Hematopoietic multipotent progenitor cell treated with erythropoietin and hydrocortisone succinate and interleukin-3 and kit ligand, for 8 days (in vitro differentiated cells): ENCODE measurements at regions not wholly inside any gene's neighbourhood (a gene's known extent, or its start where the extent isn't known, plus 50 kb on each side); places are given as distances from the start of the nearest gene placed in this dataset.

Experiments used
- DNase-seq: peaks from one replicate; pipeline ENCODE4 v3.0.0-alpha.2; 2015

GRCh38 chr3:193780810-193781478, 187.9 kb downstream of the OPA1 start:
- DNase-seq: peak; percentile 57

GRCh38 chr3:193782276-193782647, 189.3 kb downstream of the OPA1 start:
- no peak for DNase-seq

- DNase-seq: no peak
Observed at GRCh38 chr3:193782747-193783146, 189.7 kb downstream of the OPA1 start.

- no peak for DNase-seq
Observed at GRCh38 chr3:193783166-193783896, 190.3 kb downstream of the OPA1 start.

- no peak for DNase-seq
Observed at GRCh38 chr3:193784822-193785221, 191.8 kb downstream of the OPA1 start.

GRCh38 chr3:193787496-193787870, 194.5 kb downstream of the OPA1 start:
- DNase-seq: no peak

GRCh38 chr3:193788189-193788991, 195.4 kb downstream of the OPA1 start:
- peak; percentile 76 for DNase-seq

GRCh38 chr3:193789455-193789854, 196.4 kb downstream of the OPA1 start:
- no peak for DNase-seq

- no peak for DNase-seq
Observed at GRCh38 chr3:193790086-193790990, 197.3 kb downstream of the OPA1 start.

- DNase-seq: no peak
Observed at GRCh38 chr3:193791041-193792032, 198.3 kb downstream of the OPA1 start.

GRCh38 chr3:193793123-193793522, 200.1 kb downstream of the OPA1 start:
- DNase-seq: no peak

GRCh38 chr3:193794002-193794881, 201.2 kb downstream of the OPA1 start:
- DNase-seq: peak; percentile 26

- no peak for DNase-seq
Observed at GRCh38 chr3:193795062-193795690, 202.2 kb downstream of the OPA1 start.

- DNase-seq: no peak
Observed at GRCh38 chr3:193796089-193796488, 203.1 kb downstream of the OPA1 start.

GRCh38 chr3:193797566-193797965, 204.6 kb downstream of the OPA1 start:
- no peak for DNase-seq

- no peak for DNase-seq
Observed at GRCh38 chr3:193798051-193798450, 205.0 kb downstream of the OPA1 start.

- peak; percentile 42 for DNase-seq
Observed at GRCh38 chr3:193800138-193801043, 207.4 kb downstream of the OPA1 start.

- DNase-seq: no peak
Observed at GRCh38 chr3:193801097-193801496, 208.1 kb downstream of the OPA1 start.

- no peak for DNase-seq
Observed at GRCh38 chr3:193803288-193803687, 210.3 kb downstream of the OPA1 start.
